Mesothelial cell of epicardium (in vitro differentiated cells): ENCODE measurements at regions not wholly inside any gene's neighbourhood (a gene's known extent, or its start where the extent isn't known, plus 50 kb on each side); places are given as distances from the start of the nearest gene placed in this dataset.

Experiments used
- DNase-seq, 2 experiments: peaks; one replicate each; pipeline ENCODE4 v3.0.0; 2021; ENCODE audit warnings: low spot score in 2 of 2; ENCODE audit not compliant: unreplicated experiment in 2 of 2
- H3K27ac Mint-ChIP-seq: 2 replicates; pipeline ENCODE4 v1.8.0; 2021; ENCODE audit warnings: mixed read lengths
- H3K27me3 Mint-ChIP-seq: 2 replicates; pipeline ENCODE4 v1.8.0; 2021; ENCODE audit warnings: low read depth, mixed read lengths
- H3K36me3 Mint-ChIP-seq: 2 replicates; pipeline ENCODE4 v1.8.0; 2021; ENCODE audit warnings: mixed read lengths
- H3K4me1 Mint-ChIP-seq: 2 replicates; pipeline ENCODE4 v1.8.0; 2021; ENCODE audit warnings: mixed read lengths
- H3K4me3 Mint-ChIP-seq: 2 replicates; pipeline ENCODE4 v1.8.0; 2021; ENCODE audit warnings: mild to moderate bottlenecking, moderate library complexity, mixed read lengths
- H3K9me3 Mint-ChIP-seq: 2 replicates; pipeline ENCODE4 v1.8.0; 2021; ENCODE audit warnings: mixed read lengths
- CTCF ChIP-seq: fragments of 200-600 bp; sonication (generic); IDR thresholded peaks from one replicate; pipeline ENCODE4 v1.5.0; 2021; ENCODE audit warnings: antibody characterized with exemption; ENCODE audit not compliant: unreplicated experiment

DNA sequence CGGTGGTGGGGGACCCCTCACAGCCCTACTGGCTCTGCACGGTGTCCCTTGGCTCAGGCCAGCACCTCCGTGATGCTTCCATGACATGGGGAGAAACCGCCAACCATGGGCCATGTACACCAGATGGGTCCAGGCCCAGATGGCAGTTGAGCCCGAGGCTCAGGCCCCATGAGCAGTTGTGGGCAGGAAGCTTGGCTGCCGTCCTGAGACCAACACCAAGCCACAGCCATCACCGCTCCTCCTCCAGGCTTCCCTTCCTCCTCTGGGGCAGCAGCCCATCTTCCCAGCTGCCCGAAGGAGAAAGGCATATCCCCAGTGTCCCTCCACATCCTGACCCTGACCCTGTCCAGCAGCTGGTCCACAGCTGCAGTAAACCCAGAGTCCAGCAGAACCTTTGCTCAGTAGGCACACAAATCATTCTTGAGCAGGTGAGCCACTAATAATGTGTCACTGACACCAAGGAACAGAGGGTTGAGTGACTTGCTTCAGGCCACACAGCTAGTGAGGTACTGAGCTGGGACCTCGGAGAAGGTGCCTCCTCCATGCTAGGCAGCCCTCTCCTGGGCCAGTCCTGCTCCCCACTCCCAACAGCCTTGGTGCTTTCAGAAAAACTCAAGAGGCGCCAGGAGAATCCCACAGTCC, 204.9 kb downstream of the CTTN start:
- Mint-ChIP-seq H3K27ac (no peak overlapping the region), H3K9me3 (no peaks in the 10 kb centered on the region), H3K36me3 (no peaks in the 10 kb centered on the region), H3K4me3 (no peak overlapping the region), H3K27me3 (peaks cover 1% of the 10 kb centered on the region), H3K4me1 (no peaks in the 10 kb centered on the region)
- no peak for TF ChIP-seq CTCF
- no peak for DNase-seq

- Mint-ChIP-seq H3K27ac (no peak overlapping the region), H3K4me1 (no peaks in the 10 kb centered on the region), H3K9me3 (no peaks in the 10 kb centered on the region), H3K36me3 (no peaks in the 10 kb centered on the region), H3K27me3 (peaks cover 1% of the 10 kb centered on the region), H3K4me3 (no peak overlapping the region)
- no peak for DNase-seq
- TF ChIP-seq CTCF: no peak
Observed at GRCh38 chr11:70603756-70604211, 205.5 kb downstream of the CTTN start.

- Mint-ChIP-seq H3K27ac (no peak overlapping the region), H3K9me3 (no peaks in the 10 kb centered on the region), H3K4me3 (no peak overlapping the region), H3K36me3 (no peaks in the 10 kb centered on the region), H3K27me3 (peaks cover 1% of the 10 kb centered on the region), H3K4me1 (no peaks in the 10 kb centered on the region)
- TF ChIP-seq CTCF: no peak
- DNase-seq: no peak
Observed at GRCh38 chr11:70604221-70604620, 205.9 kb downstream of the CTTN start.

- no peak for TF ChIP-seq CTCF
- H3K4me3 Mint-ChIP-seq: no peak overlapping the region
- H3K4me1 Mint-ChIP-seq: no peaks in the 10 kb centered on the region
- no peaks in the 10 kb centered on the region for H3K9me3 Mint-ChIP-seq
- peaks cover 1% of the 10 kb centered on the region for H3K27me3 Mint-ChIP-seq
- H3K36me3 Mint-ChIP-seq: no peaks in the 10 kb centered on the region
- no peak for DNase-seq
- H3K27ac Mint-ChIP-seq: no peak overlapping the region
Observed at GRCh38 chr11:70604630-70605467, 206.5 kb downstream of the CTTN start.

GRCh38 chr11:70605468-70605815, 207.1 kb downstream of the CTTN start:
- Mint-ChIP-seq H3K36me3 (no peaks in the 10 kb centered on the region), H3K4me1 (peaks cover under 1% of the 10 kb centered on the region), H3K4me3 (no peak overlapping the region), H3K27ac (no peak overlapping the region), H3K9me3 (no peaks in the 10 kb centered on the region), H3K27me3 (peaks cover 5% of the 10 kb centered on the region)
- TF ChIP-seq CTCF: no peak
- no peak for DNase-seq
